Nephron (organoid): ENCODE measurements at regions not wholly inside any gene's neighbourhood (a gene's known extent, or its start where the extent isn't known, plus 50 kb on each side); places are given as distances from the start of the nearest gene placed in this dataset.

Experiments used
- H3K27ac Mint-ChIP-seq, 3 experiments: 2 replicates each; pipeline ENCODE4 v1.8.0; 2020; ENCODE audit warnings: mixed read lengths in 3 of 3, mild to moderate bottlenecking in 2 of 3, moderate library complexity in 1 of 3
- H3K27me3 Mint-ChIP-seq: 2 replicates; pipeline ENCODE4 v1.8.0; 2021; ENCODE audit warnings: low read depth, mild to moderate bottlenecking, moderate library complexity, mixed read lengths
- H3K36me3 Mint-ChIP-seq: 2 replicates; pipeline ENCODE4 v1.8.0; 2020; ENCODE audit warnings: low read depth, mixed read lengths
- H3K4me1 Mint-ChIP-seq: 2 replicates; pipeline ENCODE4 v1.8.0; 2020; ENCODE audit warnings: mixed read lengths
- H3K4me3 Mint-ChIP-seq, 3 experiments: 2 replicates each; pipeline ENCODE4 v1.8.0; 2020; ENCODE audit warnings: mild to moderate bottlenecking in 3 of 3, mixed read lengths in 3 of 3, moderate library complexity in 2 of 3
- H3K9me3 Mint-ChIP-seq: 2 replicates; pipeline ENCODE4 v1.8.0; 2020; ENCODE audit warnings: mixed read lengths
- CTCF ChIP-seq, 3 experiments: fragments of 200-600 bp; sonication (generic); IDR thresholded peaks; one replicate each; pipeline ENCODE4 v1.5.0; 2021; ENCODE audit warnings: antibody characterized with exemption in 3 of 3; ENCODE audit not compliant: unreplicated experiment in 3 of 3

GRCh38 chr2:15812187-15812780, 128.1 kb upstream of the MYCN start:
- Mint-ChIP-seq H3K27ac (peak overlapping the region; percentile 6 to 96 (median 89)), H3K36me3 (no peaks in the 10 kb centered on the region), H3K9me3 (no peaks in the 10 kb centered on the region), H3K4me1 (peaks cover 85% of the 10 kb centered on the region), H3K4me3 (no peak overlapping the region), H3K27me3 (peaks cover 45% of the 10 kb centered on the region)
- no peak for TF ChIP-seq CTCF (IDR thresholded peaks at IDR 0.05; ENCODE audit: unreplicated experiment in 3 of 3)

DNA sequence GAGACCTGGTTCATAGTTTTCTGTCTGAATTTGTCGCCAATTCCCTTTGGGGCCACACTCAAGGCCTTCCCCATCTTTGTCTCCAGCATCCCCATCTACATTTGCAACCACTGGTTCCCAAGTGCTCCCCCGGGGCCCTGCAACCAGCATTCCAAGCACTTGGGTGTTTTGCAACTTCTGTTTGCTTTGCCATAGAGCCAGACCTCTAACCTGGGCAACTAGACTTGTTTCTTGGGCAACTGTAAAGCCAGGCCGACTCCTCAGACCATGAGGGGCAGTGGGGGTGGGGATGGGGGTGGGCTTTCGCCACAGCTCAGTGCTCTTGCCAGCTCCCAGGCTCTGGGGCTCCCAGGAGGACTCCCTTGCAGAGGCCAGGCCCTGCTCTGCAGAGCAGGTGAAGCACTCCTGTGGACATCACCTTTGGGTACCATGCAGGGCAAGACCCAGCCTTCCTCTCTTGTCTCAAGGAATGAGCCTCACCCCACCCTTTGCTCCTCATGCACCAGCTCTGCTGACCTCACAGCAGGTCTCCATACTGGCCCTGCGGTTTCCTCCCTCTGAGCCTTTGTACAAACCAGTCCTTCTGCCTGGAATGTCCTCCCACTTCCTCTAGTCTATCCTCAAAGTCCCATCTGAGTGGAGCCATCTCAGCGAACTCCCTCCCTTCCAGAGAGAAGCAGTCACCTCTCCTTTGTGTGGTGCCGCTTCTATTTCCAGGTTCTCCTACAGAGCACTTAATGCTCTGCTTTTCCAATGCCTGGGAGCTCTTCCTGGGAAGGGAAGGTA, 126.7 kb upstream of the MYCN start:
- TF ChIP-seq CTCF (IDR thresholded peaks at IDR 0.05; ENCODE audit: unreplicated experiment in 3 of 3), result no peak
- H3K9me3 Mint-ChIP-seq, result no peaks in the 10 kb centered on the region
- H3K4me3 Mint-ChIP-seq, result no peak overlapping the region
- H3K36me3 Mint-ChIP-seq, result no peaks in the 10 kb centered on the region
- H3K4me1 Mint-ChIP-seq, result peaks cover 91% of the 10 kb centered on the region
- peaks cover 36% of the 10 kb centered on the region for H3K27me3 Mint-ChIP-seq
- H3K27ac Mint-ChIP-seq, result peak overlapping the region; percentile 66 to 90 (median 83)

DNA sequence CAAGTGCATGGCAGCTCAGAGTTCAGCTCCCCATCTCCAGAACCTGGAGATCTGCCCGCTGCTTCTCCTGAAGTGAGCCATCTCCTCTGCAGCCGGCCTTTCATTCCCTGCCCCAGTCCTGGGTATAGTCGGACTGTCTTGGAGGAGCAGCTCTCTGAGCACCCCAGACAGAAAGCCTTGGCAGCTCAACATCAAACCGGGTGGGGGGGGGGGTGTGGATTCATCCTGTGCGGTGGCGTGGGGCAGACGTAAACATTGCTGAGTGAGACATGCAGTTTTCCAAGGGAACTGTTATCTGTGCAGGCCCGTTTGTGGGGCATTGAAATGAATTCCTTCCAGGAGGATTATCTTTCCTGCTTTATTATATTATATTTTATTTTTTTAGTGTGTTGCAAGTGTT, 125.9 kb upstream of the MYCN start:
- H3K4me3 Mint-ChIP-seq, result no peak overlapping the region
- H3K36me3 Mint-ChIP-seq, result no peaks in the 10 kb centered on the region
- H3K4me1 Mint-ChIP-seq, result peaks cover 91% of the 10 kb centered on the region
- no peak for TF ChIP-seq CTCF (IDR thresholded peaks at IDR 0.05; ENCODE audit: unreplicated experiment in 3 of 3)
- H3K9me3 Mint-ChIP-seq, result no peaks in the 10 kb centered on the region
- peaks cover 30% of the 10 kb centered on the region for H3K27me3 Mint-ChIP-seq
- peak overlapping the region; percentile 66 to 90 (median 83) for H3K27ac Mint-ChIP-seq

DNA sequence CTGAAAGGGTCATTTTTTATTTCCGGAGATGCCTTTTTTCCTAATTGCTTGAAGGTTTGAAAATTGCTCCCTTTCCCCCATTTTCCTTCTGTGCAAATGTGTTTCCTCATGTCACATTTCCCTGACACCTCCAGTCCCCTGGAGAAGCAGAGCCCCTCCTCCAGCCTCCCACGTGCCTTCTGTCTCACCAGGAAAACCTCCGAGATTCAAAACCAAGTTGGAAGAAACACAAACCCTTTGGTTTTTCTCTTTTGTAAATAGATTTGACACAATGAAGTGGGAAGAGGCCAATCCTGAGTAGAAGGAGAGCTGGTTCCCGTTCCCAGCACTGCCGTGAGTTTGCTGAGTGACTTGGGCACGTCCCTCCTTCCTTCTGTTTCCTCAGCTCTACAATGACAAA, 125.4 kb upstream of the MYCN start:
- H3K27ac Mint-ChIP-seq, result peak overlapping the region; percentile 43 to 82 (median 66)
- H3K9me3 Mint-ChIP-seq, result no peaks in the 10 kb centered on the region
- peaks cover 91% of the 10 kb centered on the region for H3K4me1 Mint-ChIP-seq
- H3K36me3 Mint-ChIP-seq, result no peaks in the 10 kb centered on the region
- H3K27me3 Mint-ChIP-seq, result peaks cover 31% of the 10 kb centered on the region
- no peak for TF ChIP-seq CTCF (IDR thresholded peaks at IDR 0.05; ENCODE audit: unreplicated experiment in 3 of 3)
- H3K4me3 Mint-ChIP-seq, result no peak overlapping the region

- H3K27me3 Mint-ChIP-seq, result peaks cover 35% of the 10 kb centered on the region
- peak overlapping the region in 2 of 3 experiments; percentile 38 to 64 for H3K27ac Mint-ChIP-seq
- TF ChIP-seq CTCF (IDR thresholded peaks at IDR 0.05; ENCODE audit: unreplicated experiment in 3 of 3), result no peak
- peaks cover 84% of the 10 kb centered on the region for H3K4me1 Mint-ChIP-seq
- no peak overlapping the region for H3K4me3 Mint-ChIP-seq
- no peaks in the 10 kb centered on the region for H3K36me3 Mint-ChIP-seq
- no peaks in the 10 kb centered on the region for H3K9me3 Mint-ChIP-seq
Measured at GRCh38 chr2:15816226-15816625, 124.1 kb upstream of the MYCN start.
